ENCODE measurements at regions not wholly inside any gene's neighbourhood (a gene's known extent, or its start where the extent isn't known, plus 50 kb on each side); places are given as distances from the start of the nearest gene placed in this dataset.

DNA sequence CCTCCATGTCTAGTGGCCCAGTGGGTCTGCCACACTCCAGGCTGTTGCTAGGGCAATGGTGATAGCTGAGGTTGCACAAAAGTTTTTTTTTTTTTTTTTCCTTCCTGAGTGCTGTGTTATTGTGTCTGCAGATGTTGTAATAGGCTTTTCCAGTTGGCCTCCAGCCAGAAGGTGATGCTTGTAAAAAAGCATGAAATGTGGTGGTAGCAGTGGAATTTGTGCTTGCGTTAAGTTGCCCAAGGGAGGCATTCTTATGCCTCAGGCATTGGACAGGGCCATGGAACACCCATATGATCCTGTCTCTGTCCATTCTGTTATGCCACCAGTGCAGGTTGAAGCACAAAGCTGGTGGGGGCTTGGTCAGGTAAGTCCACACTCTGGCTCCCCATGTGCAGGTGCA is 660.5 kb upstream of the SPANXN1 start:
- ChIA-PET POLR2A (no interaction called here), CTCF (no interaction called here)
- intact Hi-C loops (cut with micrococcal nuclease; ENCODE audit: unreplicated experiment) = no loop called here
- Histone ChIP-seq H3K27me3 (replicated peaks; ENCODE audit: control insufficient read depth, insufficient read depth, low read length) (no peaks in the 10 kb centered on the region), H3K4me3 (ENCODE audit: low read depth, low read length) (no peak overlapping the region), H3K4me1 (no peaks in the 10 kb centered on the region), H3K36me3 (ENCODE audit: control insufficient read depth, insufficient read depth, low read length) (no peaks in the 10 kb centered on the region), H3K9me3 (no peaks in the 10 kb centered on the region)
- Mint-ChIP-seq H3K4me1 (ENCODE audit: low read depth, unreplicated experiment) (no peaks in the 10 kb centered on the region), H3K4me3 (ENCODE audit: unreplicated experiment) (no peak overlapping the region), H3K36me3 (ENCODE audit: insufficient read depth, unreplicated experiment) (no peaks in the 10 kb centered on the region), H3K9me3 (ENCODE audit: unreplicated experiment) (no peaks in the 10 kb centered on the region), H3K27ac (ENCODE audit: unreplicated experiment) (no peak overlapping the region), H3K27me3 (ENCODE audit: insufficient read depth, unreplicated experiment) (no peaks in the 10 kb centered on the region)
- BruUV-seq (replicated peaks) = no TSS peak
- no peak for DNase-seq
- TF ChIP-seq, protein P1, sequence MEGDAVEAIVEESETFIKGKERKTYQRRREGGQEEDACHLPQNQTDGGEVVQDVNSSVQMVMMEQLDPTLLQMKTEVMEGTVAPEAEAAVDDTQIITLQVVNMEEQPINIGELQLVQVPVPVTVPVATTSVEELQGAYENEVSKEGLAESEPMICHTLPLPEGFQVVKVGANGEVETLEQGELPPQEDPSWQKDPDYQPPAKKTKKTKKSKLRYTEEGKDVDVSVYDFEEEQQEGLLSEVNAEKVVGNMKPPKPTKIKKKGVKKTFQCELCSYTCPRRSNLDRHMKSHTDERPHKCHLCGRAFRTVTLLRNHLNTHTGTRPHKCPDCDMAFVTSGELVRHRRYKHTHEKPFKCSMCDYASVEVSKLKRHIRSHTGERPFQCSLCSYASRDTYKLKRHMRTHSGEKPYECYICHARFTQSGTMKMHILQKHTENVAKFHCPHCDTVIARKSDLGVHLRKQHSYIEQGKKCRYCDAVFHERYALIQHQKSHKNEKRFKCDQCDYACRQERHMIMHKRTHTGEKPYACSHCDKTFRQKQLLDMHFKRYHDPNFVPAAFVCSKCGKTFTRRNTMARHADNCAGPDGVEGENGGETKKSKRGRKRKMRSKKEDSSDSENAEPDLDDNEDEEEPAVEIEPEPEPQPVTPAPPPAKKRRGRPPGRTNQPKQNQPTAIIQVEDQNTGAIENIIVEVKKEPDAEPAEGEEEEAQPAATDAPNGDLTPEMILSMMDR (IDR thresholded peaks at IDR 0.05; ENCODE audit: insufficient read depth in 1 of 2, low read depth in 1 of 2, low read length in 1 of 2, severe bottlenecking in 1 of 2, unreplicated experiment in 1 of 2) = no peak

DNA sequence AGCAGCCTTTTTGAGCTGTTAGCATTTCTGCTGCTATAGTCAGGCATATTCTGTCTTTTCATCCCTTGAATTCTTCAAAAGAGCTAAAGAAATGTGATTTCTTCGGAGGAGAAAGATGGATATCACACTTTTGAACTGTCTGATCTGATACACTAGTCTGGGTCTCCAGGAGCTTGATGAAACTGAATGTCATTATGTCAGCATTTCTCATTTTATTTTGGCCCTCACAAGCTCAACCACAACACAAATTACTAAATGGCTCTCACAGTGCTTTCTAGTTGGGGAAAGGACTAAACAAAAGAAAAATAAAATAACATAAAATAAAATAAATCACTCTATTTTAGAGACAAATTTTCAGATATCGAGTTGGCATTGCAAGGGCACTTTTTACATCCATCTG is 655.3 kb upstream of the SPANXN1 start:
- TF ChIP-seq, protein P1 (IDR thresholded peaks at IDR 0.05; ENCODE audit: insufficient read depth in 1 of 2, low read depth in 1 of 2, low read length in 1 of 2, severe bottlenecking in 1 of 2, unreplicated experiment in 1 of 2) = no peak
- Histone ChIP-seq H3K9me3 (no peaks in the 10 kb centered on the region), H3K4me3 (ENCODE audit: low read depth, low read length) (no peak overlapping the region), H3K27me3 (replicated peaks; ENCODE audit: control insufficient read depth, insufficient read depth, low read length) (no peaks in the 10 kb centered on the region), H3K36me3 (ENCODE audit: control insufficient read depth, insufficient read depth, low read length) (no peaks in the 10 kb centered on the region), H3K4me1 (no peaks in the 10 kb centered on the region)
- Mint-ChIP-seq H3K4me1 (ENCODE audit: low read depth, unreplicated experiment) (no peaks in the 10 kb centered on the region), H3K27ac (ENCODE audit: unreplicated experiment) (no peak overlapping the region), H3K4me3 (ENCODE audit: unreplicated experiment) (no peak overlapping the region), H3K36me3 (ENCODE audit: insufficient read depth, unreplicated experiment) (no peaks in the 10 kb centered on the region), H3K9me3 (ENCODE audit: unreplicated experiment) (peaks cover 8% of the 10 kb centered on the region), H3K27me3 (ENCODE audit: insufficient read depth, unreplicated experiment) (no peaks in the 10 kb centered on the region)
- ChIA-PET CTCF (no interaction called here), POLR2A (no interaction called here)
- no TSS peak for BruUV-seq (replicated peaks)
- DNase-seq = no peak
- intact Hi-C loops (cut with micrococcal nuclease; ENCODE audit: unreplicated experiment) = no loop called here

DNA sequence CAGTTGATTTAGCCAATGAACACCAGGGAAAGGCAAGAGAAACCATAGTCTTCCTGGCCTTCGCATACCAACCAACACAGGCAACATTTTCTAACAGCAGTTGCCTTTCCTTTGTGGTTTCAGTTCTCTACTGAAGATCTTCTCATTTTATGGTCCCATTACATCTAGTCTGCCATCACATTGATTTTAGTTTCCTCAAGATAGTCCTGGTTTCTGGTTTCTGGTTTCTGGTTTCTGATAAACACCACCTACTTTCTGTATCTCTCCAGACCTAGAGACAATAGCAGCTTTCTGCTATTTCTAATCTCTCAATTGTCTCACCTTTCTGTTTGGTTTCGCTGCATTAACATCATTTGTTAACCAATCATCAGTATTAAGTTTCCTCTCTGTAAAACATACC is 646.3 kb upstream of the SPANXN1 start:
- Histone ChIP-seq H3K4me1 (no peaks in the 10 kb centered on the region), H3K27me3 (replicated peaks; ENCODE audit: control insufficient read depth, insufficient read depth, low read length) (no peaks in the 10 kb centered on the region), H3K9me3 (no peaks in the 10 kb centered on the region), H3K36me3 (ENCODE audit: control insufficient read depth, insufficient read depth, low read length) (no peaks in the 10 kb centered on the region), H3K4me3 (ENCODE audit: low read depth, low read length) (no peak overlapping the region)
- ChIA-PET POLR2A (no interaction called here), CTCF (no interaction called here)
- DNase-seq = no peak
- Mint-ChIP-seq H3K4me1 (ENCODE audit: low read depth, unreplicated experiment) (no peaks in the 10 kb centered on the region), H3K4me3 (ENCODE audit: unreplicated experiment) (no peak overlapping the region), H3K27ac (ENCODE audit: unreplicated experiment) (no peak overlapping the region), H3K9me3 (ENCODE audit: unreplicated experiment) (peaks cover under 1% of the 10 kb centered on the region), H3K36me3 (ENCODE audit: insufficient read depth, unreplicated experiment) (no peaks in the 10 kb centered on the region), H3K27me3 (ENCODE audit: insufficient read depth, unreplicated experiment) (no peaks in the 10 kb centered on the region)
- intact Hi-C loops (cut with micrococcal nuclease; ENCODE audit: unreplicated experiment) = no loop called here
- TF ChIP-seq, protein P1 (IDR thresholded peaks at IDR 0.05; ENCODE audit: insufficient read depth in 1 of 2, low read depth in 1 of 2, low read length in 1 of 2, severe bottlenecking in 1 of 2, unreplicated experiment in 1 of 2) = no peak
- no TSS peak for BruUV-seq (replicated peaks)

Data from Caco-2 (cell line).